Middle frontal gyrus (tissue), 1 donor: ENCODE measurements at regions not wholly inside any gene's neighbourhood (a gene's known extent, or its start where the extent isn't known, plus 50 kb on each side); places are given as distances from the start of the nearest gene placed in this dataset.

Experiments
- DNase-seq: peaks from one replicate; pipeline ENCODE4 v3.0.0-alpha.2; 2015; ENCODE audit warnings: low spot score; ENCODE audit errors: extremely low spot score

GRCh38 chr3:82773207-82773606, 1011.8 kb upstream of the GBE1 start:
- no peak for DNase-seq

- DNase-seq: no peak
Measured at GRCh38 chr3:82764521-82764920, 1003.1 kb upstream of the GBE1 start.

- no peak for DNase-seq
Measured at GRCh38 chr3:82761858-82762257, 1000.4 kb upstream of the GBE1 start.

- no peak for DNase-seq
Measured at GRCh38 chr3:82745544-82745943, 984.1 kb upstream of the GBE1 start.

- no peak for DNase-seq
Measured at GRCh38 chr3:82743196-82743595, 981.8 kb upstream of the GBE1 start.

DNA sequence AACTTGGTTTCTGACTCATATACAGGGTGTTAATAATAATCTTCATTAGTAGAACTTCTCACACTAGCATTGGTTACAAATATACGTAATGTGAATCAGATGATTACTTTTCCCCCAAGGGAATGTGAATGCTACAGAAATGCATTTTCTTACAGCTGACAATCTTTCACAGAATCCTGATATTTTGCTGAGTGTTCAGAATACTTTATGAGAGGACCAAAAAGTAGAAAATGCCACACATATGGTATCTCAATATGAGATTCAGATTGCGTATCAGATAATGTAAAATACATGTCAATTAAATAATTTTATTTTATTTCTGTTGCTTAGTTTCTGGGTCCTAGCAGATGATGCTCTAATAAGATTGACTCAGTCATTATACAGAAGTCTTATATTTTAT, 979.9 kb upstream of the GBE1 start:
- no peak for DNase-seq

GRCh38 chr3:82739390-82739789, 977.9 kb upstream of the GBE1 start:
- DNase-seq: no peak

DNA sequence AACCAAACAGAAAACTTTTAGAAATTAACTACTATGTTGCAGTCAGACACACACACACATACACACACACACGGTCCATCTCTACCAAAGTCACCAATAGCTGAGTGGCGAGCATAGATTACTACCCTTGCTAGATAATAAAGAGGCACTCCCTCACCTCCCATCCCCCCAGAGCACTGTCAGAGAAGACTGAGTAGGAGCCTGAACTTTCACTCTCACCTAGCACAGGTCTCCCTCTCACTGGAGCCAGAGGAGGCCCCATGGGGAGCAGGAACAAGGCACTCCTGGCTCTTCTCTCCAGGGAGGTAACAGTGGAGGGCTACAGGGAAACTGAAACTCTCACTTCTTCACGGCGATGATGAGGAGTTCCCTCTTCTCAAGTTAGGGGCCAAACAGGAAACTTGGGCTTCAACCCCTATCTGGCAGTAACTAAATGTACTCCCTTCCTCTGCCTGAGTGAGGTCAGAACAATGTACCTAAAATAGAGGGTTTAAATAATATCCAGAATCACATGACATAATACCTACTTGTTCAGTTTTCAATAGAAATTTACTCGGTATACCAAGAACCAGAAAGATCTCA, 975.3 kb upstream of the GBE1 start:
- no peak for DNase-seq

DNA sequence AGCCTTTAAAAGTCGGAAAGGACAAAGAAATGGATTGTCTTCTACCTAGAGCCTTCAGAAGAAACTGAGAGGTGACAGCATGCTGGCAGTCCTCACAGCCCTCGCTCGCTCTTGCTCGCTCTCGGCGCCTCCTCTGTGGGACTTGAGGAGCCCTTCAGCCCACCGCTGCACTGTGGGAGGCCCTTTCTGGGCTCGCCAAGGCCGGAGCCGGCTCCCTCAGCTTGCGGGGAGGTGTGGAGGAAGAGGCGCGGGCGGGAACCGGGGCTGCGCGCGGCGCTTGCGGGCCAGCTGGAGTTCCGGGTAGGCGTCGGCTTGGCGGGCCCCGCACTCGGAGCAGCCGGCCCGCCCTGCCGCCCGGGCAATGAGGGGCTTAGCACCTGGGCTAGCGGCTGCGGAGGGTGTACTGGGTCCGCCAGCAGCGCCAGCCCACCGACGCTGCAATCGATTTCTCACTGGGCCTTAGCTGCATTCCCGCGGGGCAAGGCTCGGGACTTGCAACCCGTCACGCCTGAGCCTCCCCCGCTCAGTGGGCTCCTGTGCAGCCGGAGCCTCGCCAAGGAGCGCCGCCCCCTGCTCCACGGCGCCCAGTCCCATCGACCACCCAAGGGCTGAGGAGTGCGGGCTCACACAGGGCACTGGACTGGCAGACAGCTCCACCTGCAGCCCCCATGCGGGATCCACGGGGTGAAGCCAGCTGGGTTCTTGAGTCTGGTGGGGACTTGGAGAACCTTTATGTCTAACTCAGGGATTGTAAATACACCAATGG, 953.8 kb upstream of the GBE1 start:
- no peak for DNase-seq

DNA sequence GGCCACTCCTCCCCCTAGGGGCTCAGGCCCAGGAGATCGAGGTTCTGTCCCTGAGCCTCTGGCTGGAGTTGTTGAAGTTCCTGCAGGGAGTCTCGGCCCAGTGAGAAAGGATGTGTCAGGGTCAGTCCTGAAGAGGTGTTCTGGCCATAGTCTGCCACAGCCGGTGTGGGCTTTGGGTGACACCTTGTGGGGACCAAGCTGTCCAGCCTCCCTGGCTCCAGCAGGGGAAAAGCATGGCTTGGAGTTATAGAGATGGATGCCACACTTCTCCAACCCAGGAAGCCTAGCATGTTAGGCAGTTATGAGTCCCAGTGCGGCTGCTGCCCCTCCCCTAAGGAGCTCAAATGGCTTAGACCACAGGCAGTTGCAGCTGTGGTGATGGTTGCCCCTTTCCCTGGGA, 945.6 kb upstream of the GBE1 start:
- DNase-seq: no peak

- no peak for DNase-seq
Measured at GRCh38 chr3:82685761-82686160, 924.3 kb upstream of the GBE1 start.

DNA sequence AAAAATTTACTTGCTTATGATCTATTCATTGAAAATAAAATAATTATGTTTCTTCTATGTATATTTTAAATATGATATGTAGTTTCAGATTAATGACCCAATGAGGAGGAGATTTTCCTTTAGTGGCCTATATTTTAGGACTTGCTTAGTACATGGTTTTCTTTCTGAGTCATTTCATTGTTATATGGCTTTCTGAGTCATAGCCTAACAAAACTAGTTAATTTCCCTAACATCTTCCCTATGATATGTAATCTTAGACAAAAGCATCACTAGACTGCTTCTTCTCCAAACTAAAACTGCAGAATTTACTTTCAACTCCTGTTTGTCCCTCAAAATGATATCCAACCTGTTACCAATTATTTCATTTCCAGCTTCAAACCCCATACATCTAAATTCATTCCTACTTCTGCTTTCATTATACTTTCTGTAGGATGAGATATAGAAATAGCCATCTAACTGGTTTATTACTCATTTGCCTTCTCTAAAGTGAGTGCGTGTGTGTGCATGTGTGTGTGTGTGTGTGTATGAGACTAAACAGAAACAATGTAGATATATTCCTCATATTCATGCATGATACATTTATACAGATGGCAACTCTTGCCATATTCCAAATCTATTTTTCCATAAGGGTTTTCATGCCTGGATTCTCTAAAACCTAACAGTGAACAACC, 915.0 kb upstream of the GBE1 start:
- DNase-seq: no peak

DNA sequence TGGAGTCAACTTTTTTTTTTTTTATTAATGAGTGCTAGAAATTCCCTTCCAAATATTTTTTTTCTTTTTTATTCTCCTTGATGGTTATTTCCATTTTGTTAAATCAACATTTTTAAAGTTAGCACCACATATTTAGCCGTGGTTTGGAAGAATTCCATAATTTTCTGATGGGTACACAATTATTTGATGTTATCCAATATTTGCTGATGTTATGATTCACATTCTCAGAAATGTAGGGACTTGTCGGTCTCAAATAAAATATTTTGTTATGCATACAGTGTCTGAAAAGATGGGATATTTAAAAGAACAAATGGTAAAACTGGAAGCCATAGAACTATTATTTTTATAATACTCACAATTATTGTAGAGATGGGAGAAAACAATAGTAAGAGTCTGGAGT, 911.5 kb upstream of the GBE1 start:
- DNase-seq: no peak

DNA sequence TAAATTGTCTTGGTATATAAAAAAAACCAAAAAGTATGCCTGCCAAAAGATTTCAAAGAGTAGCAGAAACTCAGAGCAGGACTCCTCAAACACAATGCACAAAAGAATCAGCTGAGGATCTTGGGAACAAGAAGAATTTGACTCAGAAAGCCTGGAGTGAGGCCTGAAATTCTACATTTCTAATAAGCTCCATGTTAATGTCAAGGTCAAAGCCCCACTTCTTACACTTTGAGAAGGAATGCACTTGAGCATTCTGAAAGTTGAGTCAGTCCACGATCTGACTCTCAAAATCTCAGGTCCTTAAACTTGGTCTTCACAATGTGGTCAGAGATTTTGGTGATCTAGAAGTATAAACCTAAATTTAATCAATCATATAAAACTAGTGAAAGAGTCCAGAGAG, 910.0 kb upstream of the GBE1 start:
- no peak for DNase-seq

DNA sequence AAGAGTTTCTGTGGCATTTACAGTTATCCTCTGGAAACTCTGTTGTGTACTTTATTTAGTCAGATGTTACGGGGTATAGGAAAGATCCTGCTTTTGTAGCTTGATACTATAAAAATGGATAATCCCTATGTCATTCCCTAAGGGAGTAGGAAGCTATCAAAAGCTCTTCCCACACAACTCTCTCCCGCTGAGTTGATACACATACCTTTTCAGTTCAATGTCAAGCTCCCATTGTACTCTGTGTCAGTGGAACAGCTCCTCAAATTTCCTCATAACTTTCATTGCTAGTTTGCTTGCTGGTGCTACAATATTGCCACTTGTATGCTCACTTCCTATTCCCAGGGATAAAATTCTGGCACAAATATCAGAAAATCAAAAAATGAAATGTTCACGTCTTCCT, 893.3 kb upstream of the GBE1 start:
- DNase-seq: no peak

- DNase-seq: no peak
Measured at GRCh38 chr3:82643948-82644347, 882.5 kb upstream of the GBE1 start.

GRCh38 chr3:82641701-82642100, 880.3 kb upstream of the GBE1 start:
- DNase-seq: no peak

DNA sequence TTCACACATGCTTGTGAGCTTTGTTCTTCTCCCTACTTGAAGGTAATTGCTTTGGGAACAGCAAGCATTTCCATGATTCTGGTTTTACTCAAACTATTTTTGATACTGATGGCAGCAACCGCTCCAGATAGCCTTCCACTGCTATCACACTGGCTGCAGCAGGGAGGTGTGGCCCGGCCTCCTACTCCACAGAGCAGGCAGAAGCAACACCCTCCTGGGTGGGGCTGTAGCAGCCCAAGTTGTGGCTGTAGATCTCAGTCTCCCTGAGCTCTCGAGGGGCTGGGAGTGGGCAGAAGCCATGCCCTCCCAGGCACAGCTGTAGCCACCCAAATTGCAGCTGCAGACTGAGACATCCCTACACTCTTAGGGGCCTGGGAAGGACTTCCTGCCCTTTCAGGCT, 878.8 kb upstream of the GBE1 start:
- no peak for DNase-seq

DNA sequence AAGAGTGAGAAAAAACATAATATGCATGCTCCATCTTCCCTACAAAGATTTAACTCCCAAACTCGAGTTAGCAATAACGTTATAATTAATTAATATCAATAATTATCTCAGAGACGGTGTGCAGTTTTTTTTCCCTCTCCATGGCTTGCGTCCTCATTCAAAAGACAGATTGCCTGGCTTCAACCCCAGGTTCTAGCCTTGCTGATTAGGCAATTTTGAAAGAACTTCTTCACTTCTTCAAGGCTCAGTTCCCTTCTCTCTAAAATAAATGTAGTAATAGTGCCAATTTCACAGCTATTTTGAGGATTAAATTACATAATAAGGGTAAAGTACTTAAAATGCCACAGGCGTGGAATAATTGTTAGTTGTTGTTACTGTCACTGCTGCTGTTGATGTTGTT, 876.1 kb upstream of the GBE1 start:
- no peak for DNase-seq

DNA sequence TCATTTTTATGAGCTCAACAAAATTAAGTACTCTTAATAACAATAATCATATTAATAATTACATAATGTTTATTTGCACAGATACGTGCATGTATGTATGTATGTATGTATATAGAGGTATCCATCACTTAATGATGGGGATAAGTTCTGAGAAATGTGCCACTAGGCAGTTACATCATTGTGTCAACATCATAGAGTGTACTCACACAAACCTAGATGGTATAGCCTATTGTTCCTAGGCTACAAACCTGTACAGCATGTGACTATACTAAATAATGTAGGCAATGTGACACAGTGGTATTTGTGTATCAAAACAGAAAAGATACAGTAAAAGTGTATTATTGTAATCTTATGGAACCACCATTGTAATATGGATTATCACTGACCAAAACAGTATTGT, 874.7 kb upstream of the GBE1 start:
- DNase-seq: no peak

- DNase-seq: no peak
Measured at GRCh38 chr3:82633319-82633718, 871.9 kb upstream of the GBE1 start.

DNA sequence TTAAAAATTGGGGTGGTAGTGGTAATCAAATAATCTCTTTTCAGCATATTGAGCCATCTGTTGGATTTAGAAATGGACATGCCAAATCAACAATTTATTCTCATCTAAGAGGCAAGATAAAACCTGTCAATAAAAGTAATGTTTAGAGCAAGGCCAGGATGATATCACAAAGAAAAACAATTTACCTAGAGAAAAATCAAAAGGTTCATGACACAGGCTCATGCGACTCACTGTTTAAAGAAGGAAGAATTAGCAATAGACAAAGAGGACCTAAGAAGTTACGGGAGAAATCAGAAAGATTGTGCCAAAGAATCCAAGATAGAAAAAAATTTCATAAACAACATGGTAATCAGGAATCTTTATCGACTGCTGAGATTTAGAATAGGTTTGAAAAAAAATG, 868.5 kb upstream of the GBE1 start:
- no peak for DNase-seq
